SK-N-SH (cell line): ENCODE measurements at regions not wholly inside any gene's neighbourhood (a gene's known extent, or its start where the extent isn't known, plus 50 kb on each side); places are given as distances from the start of the nearest gene placed in this dataset.

Experiments
- CHD2 ChIP-seq: fragments of 150-350 bp; IDR thresholded peaks from 2 replicates; pipeline ENCODE4 v1.6.1; 2018; ENCODE audit warnings: low read length; ENCODE audit not compliant: partially characterized antibody
- RAD21 ChIP-seq: IDR thresholded peaks from 2 replicates; pipeline ENCODE4 v1.6.1; 2012; ENCODE audit warnings: mild to moderate bottlenecking, low read length
- SMC3 ChIP-seq: IDR thresholded peaks from 2 replicates; pipeline ENCODE4 v1.6.1; 2012; ENCODE audit warnings: low read depth, low read length, improper control_type of control experiment
- TF ChIP-seq, protein P1 (sequence below): IDR thresholded peaks from 2 replicates; pipeline ENCODE4 v1.4.0; 2012; ENCODE audit warnings: low read depth
- TF ChIP-seq, protein P2 (sequence below): fragments of 200-600 bp; sonication (generic); IDR thresholded peaks from 2 replicates; pipeline ENCODE4 v1.6.1; 2017; ENCODE audit warnings: antibody characterized with exemption, mild to moderate bottlenecking, moderate library complexity
- TF ChIP-seq, protein P3 (sequence below): fragments of 150-350 bp; IDR thresholded peaks from 2 replicates; pipeline ENCODE4 v1.6.1; 2017; ENCODE audit warnings: antibody characterized with exemption, low read length, low read depth, borderline replicate concordance

DNA sequence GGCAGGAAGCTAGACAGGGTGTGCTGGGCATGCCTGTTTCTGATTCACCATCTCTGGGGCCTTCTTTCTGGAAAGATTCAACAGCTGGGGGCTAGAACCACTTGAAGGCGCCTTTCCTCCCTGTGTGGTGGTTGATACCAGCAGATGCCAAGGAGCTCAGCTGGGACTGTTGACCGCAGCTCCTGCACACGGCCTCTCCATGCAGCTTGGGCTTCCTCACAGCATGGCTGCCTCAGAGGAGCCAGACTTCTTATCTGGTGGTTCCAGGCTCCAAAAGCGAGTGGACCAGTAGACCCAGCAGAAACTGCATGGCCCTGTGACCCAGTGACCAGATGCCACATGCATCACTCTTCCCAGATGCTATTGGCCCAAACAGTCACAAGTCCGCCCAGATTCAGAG, 74.7 kb upstream of the COL5A1 start:
- TF ChIP-seq CHD2, result no peak
- TF ChIP-seq SMC3, result no peak
- TF ChIP-seq, protein P1, sequence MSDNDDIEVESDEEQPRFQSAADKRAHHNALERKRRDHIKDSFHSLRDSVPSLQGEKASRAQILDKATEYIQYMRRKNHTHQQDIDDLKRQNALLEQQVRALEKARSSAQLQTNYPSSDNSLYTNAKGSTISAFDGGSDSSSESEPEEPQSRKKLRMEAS, result no peak
- TF ChIP-seq, protein P2, sequence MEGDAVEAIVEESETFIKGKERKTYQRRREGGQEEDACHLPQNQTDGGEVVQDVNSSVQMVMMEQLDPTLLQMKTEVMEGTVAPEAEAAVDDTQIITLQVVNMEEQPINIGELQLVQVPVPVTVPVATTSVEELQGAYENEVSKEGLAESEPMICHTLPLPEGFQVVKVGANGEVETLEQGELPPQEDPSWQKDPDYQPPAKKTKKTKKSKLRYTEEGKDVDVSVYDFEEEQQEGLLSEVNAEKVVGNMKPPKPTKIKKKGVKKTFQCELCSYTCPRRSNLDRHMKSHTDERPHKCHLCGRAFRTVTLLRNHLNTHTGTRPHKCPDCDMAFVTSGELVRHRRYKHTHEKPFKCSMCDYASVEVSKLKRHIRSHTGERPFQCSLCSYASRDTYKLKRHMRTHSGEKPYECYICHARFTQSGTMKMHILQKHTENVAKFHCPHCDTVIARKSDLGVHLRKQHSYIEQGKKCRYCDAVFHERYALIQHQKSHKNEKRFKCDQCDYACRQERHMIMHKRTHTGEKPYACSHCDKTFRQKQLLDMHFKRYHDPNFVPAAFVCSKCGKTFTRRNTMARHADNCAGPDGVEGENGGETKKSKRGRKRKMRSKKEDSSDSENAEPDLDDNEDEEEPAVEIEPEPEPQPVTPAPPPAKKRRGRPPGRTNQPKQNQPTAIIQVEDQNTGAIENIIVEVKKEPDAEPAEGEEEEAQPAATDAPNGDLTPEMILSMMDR, result no peak
- TF ChIP-seq, protein P3, sequence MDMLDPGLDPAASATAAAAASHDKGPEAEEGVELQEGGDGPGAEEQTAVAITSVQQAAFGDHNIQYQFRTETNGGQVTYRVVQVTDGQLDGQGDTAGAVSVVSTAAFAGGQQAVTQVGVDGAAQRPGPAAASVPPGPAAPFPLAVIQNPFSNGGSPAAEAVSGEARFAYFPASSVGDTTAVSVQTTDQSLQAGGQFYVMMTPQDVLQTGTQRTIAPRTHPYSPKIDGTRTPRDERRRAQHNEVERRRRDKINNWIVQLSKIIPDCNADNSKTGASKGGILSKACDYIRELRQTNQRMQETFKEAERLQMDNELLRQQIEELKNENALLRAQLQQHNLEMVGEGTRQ, result no peak
- no peak for TF ChIP-seq RAD21
